SU-DHL-6 (cell line): ENCODE measurements at regions not wholly inside any gene's neighbourhood (a gene's known extent, or its start where the extent isn't known, plus 50 kb on each side); places are given as distances from the start of the nearest gene placed in this dataset.

ENCODE experiments used
- EZH2phosphoT487 ChIP-seq: fragments of 200-600 bp; sonication (generic), shearing (Covaris generic); conservative IDR thresholded peaks from 2 replicates; pipeline ENCODE4 v1.6.1; 2018; ENCODE audit warnings: mild to moderate bottlenecking, antibody characterized with exemption, low read length, moderate library complexity, mixed read lengths
- TF ChIP-seq, protein P1 (sequence below): fragments of 200-600 bp; sonication (generic); IDR thresholded peaks from one replicate; pipeline ENCODE4 v1.5.1; 2017; ENCODE audit warnings: antibody characterized with exemption, mild to moderate bottlenecking, low read length, moderate library complexity; ENCODE audit not compliant: insufficient read depth, poor library complexity, severe bottlenecking

DNA sequence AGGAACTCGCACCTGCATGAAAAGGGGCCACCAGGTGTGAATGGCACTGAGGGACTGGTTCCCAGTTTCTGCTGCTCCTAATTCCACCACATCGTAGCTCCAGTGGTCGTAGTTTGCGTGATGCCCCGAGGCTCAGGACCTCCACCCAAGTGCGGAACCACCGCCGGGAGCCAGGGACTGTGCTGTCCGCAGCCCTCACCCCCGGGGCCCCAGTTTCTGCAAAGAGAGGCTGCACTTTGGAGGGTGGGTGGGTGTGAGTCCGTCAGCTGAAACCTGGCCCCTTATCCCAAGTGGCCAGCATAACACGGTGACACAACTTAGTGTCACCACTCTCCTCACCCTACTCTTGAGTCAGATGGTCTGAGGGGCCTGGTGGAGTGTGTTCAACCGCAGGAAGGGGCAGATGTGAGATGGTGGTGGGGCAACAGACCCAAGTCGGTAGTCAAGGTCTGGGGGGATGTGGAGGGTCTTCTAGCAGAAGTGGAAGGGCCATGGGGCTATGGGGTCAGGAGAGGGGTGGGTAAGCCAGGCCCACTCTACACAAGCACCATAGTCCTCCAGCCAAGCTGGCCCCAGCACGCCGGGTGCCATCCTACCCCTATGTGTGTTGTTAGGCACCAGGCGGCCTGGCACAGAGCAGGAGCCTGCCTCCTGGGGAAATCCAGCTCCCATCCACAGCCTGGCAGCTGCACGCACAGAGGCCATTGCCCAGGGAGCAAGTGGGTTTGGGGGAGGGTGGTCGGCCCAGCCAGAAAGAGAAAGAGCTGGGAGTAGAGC, 1301.6 kb downstream of the UQCRFS1 start:
- TF ChIP-seq, protein P1, sequence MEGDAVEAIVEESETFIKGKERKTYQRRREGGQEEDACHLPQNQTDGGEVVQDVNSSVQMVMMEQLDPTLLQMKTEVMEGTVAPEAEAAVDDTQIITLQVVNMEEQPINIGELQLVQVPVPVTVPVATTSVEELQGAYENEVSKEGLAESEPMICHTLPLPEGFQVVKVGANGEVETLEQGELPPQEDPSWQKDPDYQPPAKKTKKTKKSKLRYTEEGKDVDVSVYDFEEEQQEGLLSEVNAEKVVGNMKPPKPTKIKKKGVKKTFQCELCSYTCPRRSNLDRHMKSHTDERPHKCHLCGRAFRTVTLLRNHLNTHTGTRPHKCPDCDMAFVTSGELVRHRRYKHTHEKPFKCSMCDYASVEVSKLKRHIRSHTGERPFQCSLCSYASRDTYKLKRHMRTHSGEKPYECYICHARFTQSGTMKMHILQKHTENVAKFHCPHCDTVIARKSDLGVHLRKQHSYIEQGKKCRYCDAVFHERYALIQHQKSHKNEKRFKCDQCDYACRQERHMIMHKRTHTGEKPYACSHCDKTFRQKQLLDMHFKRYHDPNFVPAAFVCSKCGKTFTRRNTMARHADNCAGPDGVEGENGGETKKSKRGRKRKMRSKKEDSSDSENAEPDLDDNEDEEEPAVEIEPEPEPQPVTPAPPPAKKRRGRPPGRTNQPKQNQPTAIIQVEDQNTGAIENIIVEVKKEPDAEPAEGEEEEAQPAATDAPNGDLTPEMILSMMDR, result no peak
- TF ChIP-seq EZH2phosphoT487, result no peak
